DMS 273 (cell line): ENCODE measurements at regions not wholly inside any gene's neighbourhood (a gene's known extent, or its start where the extent isn't known, plus 50 kb on each side); places are given as distances from the start of the nearest gene placed in this dataset.
"Not testable (repeated sequence)": the region's sequence is repeated elsewhere in the genome, so short reads cannot be mapped to it uniquely, and the experiment has no call there.

Experiments used
- DNase-seq: peaks from one replicate; lab custom pipeline; 2025; ENCODE audit not compliant: unreplicated experiment; lab: John Stamatoyannopoulos, UW

GRCh38 chr4:81319657-81320056, 104.6 kb upstream of the PRKG2 start:
- DNase-seq = no peak

DNA sequence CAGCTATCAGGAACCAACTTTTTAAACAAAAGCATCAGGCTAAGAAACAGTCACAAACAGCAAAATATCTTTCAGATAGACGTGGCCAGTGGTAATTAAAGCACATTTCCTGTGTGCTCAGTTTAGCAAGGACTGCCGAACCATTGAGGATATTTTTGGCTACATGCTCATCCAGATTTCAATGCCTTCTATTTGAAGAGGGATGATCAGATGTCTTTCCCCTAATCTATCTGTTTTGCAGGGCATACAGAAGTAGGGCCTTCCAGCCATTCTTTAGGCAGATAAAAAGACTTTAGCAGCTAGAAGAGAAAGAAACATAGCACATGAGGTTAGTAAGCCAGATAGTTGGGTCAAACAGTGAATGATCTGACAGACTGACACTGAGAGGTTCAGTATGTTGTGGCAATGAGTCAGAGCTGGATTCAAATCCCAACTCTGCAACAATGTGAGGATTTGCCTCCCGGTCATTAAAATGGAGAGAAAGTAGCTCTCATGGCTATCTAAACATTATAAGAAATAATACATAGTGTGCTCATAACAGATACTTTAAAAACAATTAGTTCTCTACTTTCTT, 100.0 kb upstream of the PRKG2 start:
- no peak for DNase-seq

DNA sequence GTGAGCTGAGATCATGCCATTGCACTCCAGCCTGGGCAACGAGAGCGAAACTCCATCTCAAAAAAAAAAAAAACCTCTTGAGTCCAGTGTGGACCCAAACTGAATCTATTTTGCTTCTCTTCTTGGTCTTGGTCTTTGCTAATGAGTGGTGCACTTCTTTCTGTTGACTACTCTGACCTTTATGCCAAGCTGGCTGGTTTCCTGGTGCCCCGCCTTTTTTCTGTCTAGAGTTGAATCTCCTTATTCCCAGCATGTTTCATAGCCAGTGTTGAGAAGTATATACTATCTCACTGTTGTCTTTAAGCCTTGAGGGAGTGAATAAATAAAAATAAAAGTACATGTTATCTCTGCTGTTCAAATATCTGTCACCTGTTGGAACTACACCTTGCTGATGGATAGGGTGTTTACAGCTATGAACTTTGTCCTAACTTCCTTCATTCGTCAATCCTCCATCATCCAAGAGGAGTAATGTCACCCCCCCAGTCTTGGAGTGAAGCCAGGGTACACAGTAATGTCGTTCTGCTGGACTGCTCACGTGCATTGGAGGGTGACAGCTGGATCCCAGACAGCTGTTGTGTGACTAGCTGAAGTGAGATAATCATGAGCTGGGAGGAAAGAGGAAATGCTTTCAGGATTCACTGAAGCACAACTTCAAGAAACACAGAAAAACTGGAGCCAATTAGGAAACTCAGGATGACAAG, 99.3 kb upstream of the PRKG2 start:
- DNase-seq = peak; percentile 81

DNA sequence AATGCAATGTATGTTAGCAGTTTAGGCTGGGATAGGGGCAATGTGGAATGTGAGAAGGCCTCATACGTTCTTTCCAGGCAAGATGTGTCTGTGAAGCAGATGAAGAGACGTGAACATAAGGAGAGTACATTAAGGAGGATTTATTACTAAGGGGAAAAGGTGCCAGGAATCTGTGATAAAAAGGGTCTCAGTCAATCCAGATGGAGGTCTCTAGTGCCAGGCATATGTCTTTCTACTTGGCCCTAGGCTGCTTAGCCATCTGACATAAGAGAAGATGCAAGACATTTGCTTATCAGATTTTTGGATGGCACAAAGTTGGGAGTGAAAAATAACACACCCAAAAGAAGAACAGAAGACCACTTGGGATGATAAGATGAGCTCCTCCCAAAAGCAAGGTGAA, 93.0 kb upstream of the PRKG2 start:
- peak; percentile 85 for DNase-seq

DNA sequence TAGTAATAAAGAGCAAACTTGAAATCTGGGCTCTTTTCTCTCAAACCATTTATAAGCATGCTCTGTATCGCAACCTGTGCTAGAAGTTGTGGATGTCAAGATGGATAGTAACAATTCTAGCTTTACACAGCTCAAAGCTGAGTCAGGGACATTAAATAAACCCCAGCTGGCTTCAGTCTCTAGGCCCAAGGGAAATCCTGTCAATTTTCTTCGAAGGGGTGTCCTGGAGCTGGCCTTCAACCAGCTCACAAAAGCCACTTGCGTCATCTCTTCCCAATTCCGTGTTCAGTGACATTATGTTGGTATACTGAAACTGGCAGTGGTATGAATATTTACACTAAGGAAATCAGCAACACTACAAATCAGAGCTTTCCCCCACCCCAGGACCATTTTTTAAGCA, 89.8 kb upstream of the PRKG2 start:
- DNase-seq = no peak

- DNase-seq = not testable (repeated sequence)
Observed at GRCh38 chr4:81300352-81300751, 85.3 kb upstream of the PRKG2 start.

GRCh38 chr4:81290813-81291212, 75.8 kb upstream of the PRKG2 start:
- no peak for DNase-seq

DNA sequence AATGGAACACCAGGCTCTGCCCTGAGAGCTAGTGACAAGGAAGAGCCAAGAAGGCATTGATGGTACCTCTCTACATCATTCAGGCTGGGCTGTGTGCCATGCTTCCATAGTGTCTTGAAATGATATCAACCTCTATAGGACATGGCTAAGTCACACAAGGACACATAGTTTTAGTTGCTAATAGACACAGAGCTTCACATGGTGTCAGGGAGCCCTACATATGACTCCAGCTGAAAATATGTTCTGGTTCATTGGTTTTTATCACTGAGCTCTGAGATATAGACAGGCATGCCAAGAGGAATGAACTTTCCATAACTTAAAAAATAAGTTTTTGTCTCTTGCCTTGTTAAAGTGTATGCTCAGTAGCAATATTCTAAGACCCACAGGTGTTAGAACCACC, 72.1 kb upstream of the PRKG2 start:
- no peak for DNase-seq

DNA sequence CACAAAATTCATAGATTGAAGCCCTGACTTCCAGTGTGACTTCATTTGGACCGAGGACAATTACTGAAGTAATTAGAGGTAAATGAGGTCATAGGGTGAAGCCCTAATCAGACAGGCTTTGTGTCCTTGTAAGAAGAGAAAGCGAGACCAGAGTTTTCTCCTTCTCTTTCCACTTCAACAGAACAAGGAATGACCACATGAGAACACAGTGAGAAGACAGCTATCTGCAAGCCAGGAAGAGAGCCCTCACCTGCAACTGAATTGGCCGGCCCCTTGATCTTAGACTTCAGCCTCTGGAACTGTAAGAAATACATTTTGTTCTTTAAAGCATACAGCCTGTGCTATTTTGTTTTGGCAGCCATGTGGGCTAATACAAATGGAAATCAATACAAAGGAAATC, 67.1 kb upstream of the PRKG2 start:
- DNase-seq = no peak

GRCh38 chr4:81274460-81274859, 59.4 kb upstream of the PRKG2 start:
- no peak for DNase-seq

- no peak for DNase-seq
Observed at GRCh38 chr4:81272671-81273070, 57.6 kb upstream of the PRKG2 start.
